Glutamatergic neuron (in vitro differentiated cells): ENCODE measurements at regions not wholly inside any gene's neighbourhood (a gene's known extent, or its start where the extent isn't known, plus 50 kb on each side); places are given as distances from the start of the nearest gene placed in this dataset.

Experiments
- DNase-seq: peaks from one replicate; pipeline ENCODE4 v3.0.0; 2022
- H3K27ac Mint-ChIP-seq: one replicate; pipeline ENCODE4 v1.8.0; 2020; ENCODE audit warnings: mild to moderate bottlenecking, mixed read lengths, inconsistent platforms; ENCODE audit not compliant: unreplicated experiment
- H3K27me3 Mint-ChIP-seq: one replicate; pipeline ENCODE4 v1.8.0; 2020; ENCODE audit warnings: mild to moderate bottlenecking, moderate library complexity, mixed read lengths, inconsistent platforms; ENCODE audit not compliant: unreplicated experiment
- H3K36me3 Mint-ChIP-seq: one replicate; pipeline ENCODE4 v1.8.0; 2020; ENCODE audit warnings: mild to moderate bottlenecking, mixed read lengths, inconsistent platforms; ENCODE audit not compliant: unreplicated experiment
- H3K4me1 Mint-ChIP-seq: one replicate; pipeline ENCODE4 v1.8.0; 2020; ENCODE audit warnings: mild to moderate bottlenecking, low read depth, mixed read lengths, inconsistent platforms; ENCODE audit not compliant: unreplicated experiment
- H3K4me3 Mint-ChIP-seq: one replicate; pipeline ENCODE4 v1.8.0; 2020; ENCODE audit warnings: mild to moderate bottlenecking, mixed read lengths, inconsistent platforms; ENCODE audit not compliant: unreplicated experiment
- H3K9me3 Mint-ChIP-seq: one replicate; pipeline ENCODE4 v1.8.0; 2020; ENCODE audit warnings: mild to moderate bottlenecking, moderate library complexity, mixed read lengths, inconsistent platforms; ENCODE audit not compliant: unreplicated experiment
- CTCF ChIP-seq: fragments of 200-600 bp; sonication (generic); IDR thresholded peaks from one replicate; pipeline ENCODE4 v1.5.0; 2021; ENCODE audit not compliant: partially characterized antibody, unreplicated experiment

GRCh38 chr6:1047981-1048541 lies 263.8 kb upstream of the FOXQ1 start:
- Mint-ChIP-seq H3K9me3 (peaks cover 2% of the 10 kb centered on the region), H3K4me3 (no peak overlapping the region), H3K27me3 (no peaks in the 10 kb centered on the region), H3K27ac (no peak overlapping the region), H3K36me3 (no peaks in the 10 kb centered on the region), H3K4me1 (no peaks in the 10 kb centered on the region)
- no peak for DNase-seq
- no peak for TF ChIP-seq CTCF

- peaks cover 1% of the 10 kb centered on the region for H3K27me3 Mint-ChIP-seq
- H3K27ac Mint-ChIP-seq = no peak overlapping the region
- no peak for DNase-seq
- no peaks in the 10 kb centered on the region for H3K4me1 Mint-ChIP-seq
- no peaks in the 10 kb centered on the region for H3K36me3 Mint-ChIP-seq
- H3K9me3 Mint-ChIP-seq = no peaks in the 10 kb centered on the region
- no peak overlapping the region for H3K4me3 Mint-ChIP-seq
- TF ChIP-seq CTCF = no peak
Measured at GRCh38 chr6:1045239-1045638, 266.7 kb upstream of the FOXQ1 start.

GRCh38 chr6:1044040-1044836 lies 267.7 kb upstream of the FOXQ1 start:
- Mint-ChIP-seq H3K27ac (no peak overlapping the region), H3K4me3 (no peak overlapping the region), H3K4me1 (peaks cover 3% of the 10 kb centered on the region), H3K27me3 (peaks cover 2% of the 10 kb centered on the region), H3K9me3 (peaks cover 2% of the 10 kb centered on the region), H3K36me3 (no peaks in the 10 kb centered on the region)
- no peak for TF ChIP-seq CTCF
- DNase-seq = no peak

GRCh38 chr6:1043458-1043836 lies 268.5 kb upstream of the FOXQ1 start:
- Mint-ChIP-seq H3K4me1 (peaks cover 7% of the 10 kb centered on the region), H3K27me3 (peaks cover 2% of the 10 kb centered on the region), H3K27ac (no peak overlapping the region), H3K36me3 (no peaks in the 10 kb centered on the region), H3K4me3 (no peak overlapping the region), H3K9me3 (peaks cover 2% of the 10 kb centered on the region)
- TF ChIP-seq CTCF = no peak
- DNase-seq = no peak
